ENCODE measurements at regions not wholly inside any gene's neighbourhood (a gene's known extent, or its start where the extent isn't known, plus 50 kb on each side); places are given as distances from the start of the nearest gene placed in this dataset.

- no peak for DNase-seq
Observed at GRCh38 chr9:108642871-108643270, 212.9 kb downstream of the ACTL7B start.

GRCh38 chr9:108640230-108640629 lies 215.6 kb downstream of the ACTL7B start:
- no peak for DNase-seq

GRCh38 chr9:108639696-108640095 lies 216.1 kb downstream of the ACTL7B start:
- no peak for DNase-seq

GRCh38 chr9:108639091-108639490 lies 216.7 kb downstream of the ACTL7B start:
- no peak for DNase-seq

- DNase-seq: no peak
Observed at GRCh38 chr9:108637340-108637739, 218.4 kb downstream of the ACTL7B start.

GRCh38 chr9:108636013-108636412 lies 219.8 kb downstream of the ACTL7B start:
- DNase-seq: no peak

GRCh38 chr9:108634672-108635462 lies 220.9 kb downstream of the ACTL7B start:
- DNase-seq: no peak

- DNase-seq: no peak
Observed at GRCh38 chr9:108634204-108634603, 221.6 kb downstream of the ACTL7B start.

- DNase-seq: peak in 1 of 2 donors; percentile 32
Observed at GRCh38 chr9:108631496-108632285, 224.1 kb downstream of the ACTL7B start.

- no peak for DNase-seq
Observed at GRCh38 chr9:108628316-108628715, 227.5 kb downstream of the ACTL7B start.

- DNase-seq: no peak
Observed at GRCh38 chr9:108626743-108627142, 229.0 kb downstream of the ACTL7B start.

- peak in 1 of 2 donors; percentile 3 for DNase-seq
Observed at GRCh38 chr9:108621991-108622855, 233.6 kb downstream of the ACTL7B start.

- no peak for DNase-seq
Observed at GRCh38 chr9:108620767-108621166, 235.0 kb downstream of the ACTL7B start.

- no peak for DNase-seq
Observed at GRCh38 chr9:108618906-108619550, 236.8 kb downstream of the ACTL7B start.

- DNase-seq: no peak
Observed at GRCh38 chr9:108617676-108618075, 238.1 kb downstream of the ACTL7B start.

GRCh38 chr9:108615152-108615551 lies 240.6 kb downstream of the ACTL7B start:
- no peak for DNase-seq

- no peak for DNase-seq
Observed at GRCh38 chr9:108612513-108612912, 243.3 kb downstream of the ACTL7B start.

GRCh38 chr9:108609897-108610253 lies 245.9 kb downstream of the ACTL7B start:
- no peak for DNase-seq

GRCh38 chr9:108609227-108609896 lies 246.4 kb downstream of the ACTL7B start:
- DNase-seq: no peak

GRCh38 chr9:108607607-108608006 lies 248.2 kb downstream of the ACTL7B start:
- DNase-seq: no peak

- no peak for DNase-seq
Observed at GRCh38 chr9:108606401-108606800, 249.4 kb downstream of the ACTL7B start.

- DNase-seq: no peak
Observed at GRCh38 chr9:108603141-108603540, 252.6 kb downstream of the ACTL7B start.

Data from CD4-positive, alpha-beta T cell treated with Interleukin-1 beta for 1 hour (primary cell).